ENCODE measurements at regions not wholly inside any gene's neighbourhood (a gene's known extent, or its start where the extent isn't known, plus 50 kb on each side); places are given as distances from the start of the nearest gene placed in this dataset.

- H3K9me3 ChIP-seq (ENCODE audit: low read length) = no peaks in the 10 kb centered on the region
- H3K27me3 ChIP-seq (ENCODE audit: low read length) = no peaks in the 10 kb centered on the region
- intact Hi-C loops (cut with micrococcal nuclease) = no loop called here
- no peaks in the 10 kb centered on the region for H3K79me2 ChIP-seq (ENCODE audit: low read length)
- CTCF ChIA-PET = no interaction called here
- H3K9ac ChIP-seq (ENCODE audit: low read length) = no peak overlapping the region
- 0 out of 2 replicates have a peak, but pooled peaks cover 4% of the 10 kb centered on the region for H3K4me1 ChIP-seq (ENCODE audit: insufficient read depth, low read length)
- DNase-seq (no peak), ATAC-seq (no peak)
- H2AFZ ChIP-seq (ENCODE audit: low read length) = no peak overlapping the region
- no TSS peak for BruUV-seq (replicated peaks)
- H3K36me3 ChIP-seq (ENCODE audit: low read depth, low read length) = no peaks in the 10 kb centered on the region
- no peaks in the 10 kb centered on the region for H3F3A ChIP-seq (ENCODE audit: low read length, unreplicated experiment)
- no peak overlapping the region for H3K4me3 ChIP-seq (ENCODE audit: low read length)
- no peaks in the 10 kb centered on the region for H3K9me2 ChIP-seq (replicated peaks; ENCODE audit: low read length)
- H3K4me2 ChIP-seq (ENCODE audit: low read length) = no peak overlapping the region
- TF ChIP-seq EZH2phosphoT487 (IDR thresholded peaks at IDR 0.05; ENCODE audit: borderline replicate concordance, low read length) (no peak), EZH2 (IDR thresholded peaks at IDR 0.05; ENCODE audit: low read length, unreplicated experiment) (no peak)
- TF ChIP-seq, protein P1, sequence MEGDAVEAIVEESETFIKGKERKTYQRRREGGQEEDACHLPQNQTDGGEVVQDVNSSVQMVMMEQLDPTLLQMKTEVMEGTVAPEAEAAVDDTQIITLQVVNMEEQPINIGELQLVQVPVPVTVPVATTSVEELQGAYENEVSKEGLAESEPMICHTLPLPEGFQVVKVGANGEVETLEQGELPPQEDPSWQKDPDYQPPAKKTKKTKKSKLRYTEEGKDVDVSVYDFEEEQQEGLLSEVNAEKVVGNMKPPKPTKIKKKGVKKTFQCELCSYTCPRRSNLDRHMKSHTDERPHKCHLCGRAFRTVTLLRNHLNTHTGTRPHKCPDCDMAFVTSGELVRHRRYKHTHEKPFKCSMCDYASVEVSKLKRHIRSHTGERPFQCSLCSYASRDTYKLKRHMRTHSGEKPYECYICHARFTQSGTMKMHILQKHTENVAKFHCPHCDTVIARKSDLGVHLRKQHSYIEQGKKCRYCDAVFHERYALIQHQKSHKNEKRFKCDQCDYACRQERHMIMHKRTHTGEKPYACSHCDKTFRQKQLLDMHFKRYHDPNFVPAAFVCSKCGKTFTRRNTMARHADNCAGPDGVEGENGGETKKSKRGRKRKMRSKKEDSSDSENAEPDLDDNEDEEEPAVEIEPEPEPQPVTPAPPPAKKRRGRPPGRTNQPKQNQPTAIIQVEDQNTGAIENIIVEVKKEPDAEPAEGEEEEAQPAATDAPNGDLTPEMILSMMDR (conservative IDR thresholded peaks at IDR 0.05; ENCODE audit: low read depth, low read length) = no peak
- POLR2A ChIA-PET (ENCODE audit: unreplicated experiment) = no interaction called here
- no peaks in the 10 kb centered on the region for H4K20me1 ChIP-seq (ENCODE audit: low read length)
- no peak overlapping the region for H3K27ac ChIP-seq (ENCODE audit: low read length)
Observed at GRCh38 chr6:99186417-99186816, 163.1 kb downstream of the FAXC start.

GRCh38 chr6:99185525-99185924 is 163.9 kb downstream of the FAXC start:
- intact Hi-C loops (cut with micrococcal nuclease) = no loop called here
- Histone ChIP-seq H3K4me2 (ENCODE audit: low read length) (no peak overlapping the region), H3F3A (ENCODE audit: low read length, unreplicated experiment) (no peaks in the 10 kb centered on the region), H3K9me2 (replicated peaks; ENCODE audit: low read length) (no peaks in the 10 kb centered on the region), H2AFZ (ENCODE audit: low read length) (no peak overlapping the region), H3K9ac (ENCODE audit: low read length) (no peak overlapping the region), H3K27ac (ENCODE audit: low read length) (no peak overlapping the region), H4K20me1 (ENCODE audit: low read length) (no peaks in the 10 kb centered on the region), H3K27me3 (ENCODE audit: low read length) (no peaks in the 10 kb centered on the region), H3K36me3 (ENCODE audit: low read depth, low read length) (no peaks in the 10 kb centered on the region), H3K4me3 (ENCODE audit: low read length) (no peak overlapping the region), H3K4me1 (ENCODE audit: insufficient read depth, low read length) (0 out of 2 replicates have a peak, but pooled peaks cover 4% of the 10 kb centered on the region), H3K79me2 (ENCODE audit: low read length) (no peaks in the 10 kb centered on the region), H3K9me3 (ENCODE audit: low read length) (no peaks in the 10 kb centered on the region)
- ChIA-PET POLR2A (ENCODE audit: unreplicated experiment) (no interaction called here), CTCF (no interaction called here)
- BruUV-seq (replicated peaks) = no TSS peak
- ATAC-seq (no peak), DNase-seq (no peak)
- TF ChIP-seq EZH2 (IDR thresholded peaks at IDR 0.05; ENCODE audit: low read length, unreplicated experiment) (no peak), EZH2phosphoT487 (IDR thresholded peaks at IDR 0.05; ENCODE audit: borderline replicate concordance, low read length) (no peak)
- TF ChIP-seq, protein P1 (conservative IDR thresholded peaks at IDR 0.05; ENCODE audit: low read depth, low read length) = no peak

- intact Hi-C loops (cut with micrococcal nuclease) = no loop called here
- BruUV-seq (replicated peaks) = no TSS peak
- Histone ChIP-seq H3K27ac (ENCODE audit: low read length) (no peak overlapping the region), H3K27me3 (ENCODE audit: low read length) (no peaks in the 10 kb centered on the region), H3K4me1 (ENCODE audit: insufficient read depth, low read length) (0 out of 2 replicates have a peak, but pooled peaks cover 4% of the 10 kb centered on the region), H4K20me1 (ENCODE audit: low read length) (no peaks in the 10 kb centered on the region), H3K9me3 (ENCODE audit: low read length) (no peaks in the 10 kb centered on the region), H2AFZ (ENCODE audit: low read length) (no peak overlapping the region), H3F3A (ENCODE audit: low read length, unreplicated experiment) (no peaks in the 10 kb centered on the region), H3K4me3 (ENCODE audit: low read length) (no peak overlapping the region), H3K9ac (ENCODE audit: low read length) (no peak overlapping the region), H3K79me2 (ENCODE audit: low read length) (no peaks in the 10 kb centered on the region), H3K4me2 (ENCODE audit: low read length) (no peak overlapping the region), H3K9me2 (replicated peaks; ENCODE audit: low read length) (no peaks in the 10 kb centered on the region), H3K36me3 (ENCODE audit: low read depth, low read length) (no peaks in the 10 kb centered on the region)
- ChIA-PET CTCF (no interaction called here), POLR2A (ENCODE audit: unreplicated experiment) (no interaction called here)
- DNase-seq (no peak), ATAC-seq (no peak)
- TF ChIP-seq, protein P1 (conservative IDR thresholded peaks at IDR 0.05; ENCODE audit: low read depth, low read length) = no peak
- TF ChIP-seq EZH2phosphoT487 (IDR thresholded peaks at IDR 0.05; ENCODE audit: borderline replicate concordance, low read length) = no peak
Observed at GRCh38 chr6:99184696-99185095, 164.8 kb downstream of the FAXC start.
